Middle frontal gyrus (tissue), 1 donor: ENCODE measurements at regions not wholly inside any gene's neighbourhood (a gene's known extent, or its start where the extent isn't known, plus 50 kb on each side); places are given as distances from the start of the nearest gene placed in this dataset.

Experiments
- DNase-seq: peaks from one replicate; pipeline ENCODE4 v3.0.0-alpha.2; 2015; ENCODE audit warnings: low spot score; ENCODE audit errors: extremely low spot score

- no peak for DNase-seq
Observed at GRCh38 chr21:16993416-16994038, 519.3 kb upstream of the CXADR start.

- no peak for DNase-seq
Observed at GRCh38 chr21:17002594-17003257, 510.1 kb upstream of the CXADR start.

GRCh38 chr21:17003258-17003615 is 509.6 kb upstream of the CXADR start:
- no peak for DNase-seq

GRCh38 chr21:17003763-17004373 is 509.0 kb upstream of the CXADR start:
- DNase-seq, result no peak

- DNase-seq, result no peak
Observed at GRCh38 chr21:17032141-17032655, 480.6 kb upstream of the CXADR start.

- DNase-seq, result no peak
Observed at GRCh38 chr21:17044696-17045095, 468.1 kb upstream of the CXADR start.

GRCh38 chr21:17045214-17045853 is 467.5 kb upstream of the CXADR start:
- no peak for DNase-seq

GRCh38 chr21:17048974-17049373 is 463.9 kb upstream of the CXADR start:
- no peak for DNase-seq

- DNase-seq, result no peak
Observed at GRCh38 chr21:17050156-17050555, 462.7 kb upstream of the CXADR start.

- DNase-seq, result no peak
Observed at GRCh38 chr21:17050646-17051045, 462.2 kb upstream of the CXADR start.

GRCh38 chr21:17051054-17051453 is 461.8 kb upstream of the CXADR start:
- no peak for DNase-seq

- no peak for DNase-seq
Observed at GRCh38 chr21:17053321-17053720, 459.5 kb upstream of the CXADR start.

GRCh38 chr21:17059936-17060335 is 452.9 kb upstream of the CXADR start:
- no peak for DNase-seq

- no peak for DNase-seq
Observed at GRCh38 chr21:17066006-17066405, 446.8 kb upstream of the CXADR start.

GRCh38 chr21:17071093-17071492 is 441.8 kb upstream of the CXADR start:
- DNase-seq, result no peak

- no peak for DNase-seq
Observed at GRCh38 chr21:17081193-17081592, 431.6 kb upstream of the CXADR start.

- DNase-seq, result no peak
Observed at GRCh38 chr21:17082843-17083483, 429.9 kb upstream of the CXADR start.

- no peak for DNase-seq
Observed at GRCh38 chr21:17085707-17086106, 427.1 kb upstream of the CXADR start.

GRCh38 chr21:17088500-17088899 is 424.3 kb upstream of the CXADR start:
- no peak for DNase-seq

GRCh38 chr21:17089091-17089491 is 423.8 kb upstream of the CXADR start:
- peak; percentile 20 for DNase-seq

- DNase-seq, result peak; percentile 61
Observed at GRCh38 chr21:17101696-17102095, 411.1 kb upstream of the CXADR start.

- DNase-seq, result no peak
Observed at GRCh38 chr21:17105932-17106331, 406.9 kb upstream of the CXADR start.
